GM18507 (cell line): ENCODE measurements at regions not wholly inside any gene's neighbourhood (a gene's known extent, or its start where the extent isn't known, plus 50 kb on each side); places are given as distances from the start of the nearest gene placed in this dataset.

Experiments
- DNase-seq: peaks from one replicate; pipeline ENCODE4 v3.0.0; 2011; ENCODE audit warnings: low read depth; ENCODE audit not compliant: insufficient read length; ENCODE audit errors: extremely low spot score
- FAIRE-seq: peaks from 2 replicates; lab custom pipeline; 2011; peaks lifted over from hg19 to GRCh38; lab: Jason Lieb, UNC

DNA sequence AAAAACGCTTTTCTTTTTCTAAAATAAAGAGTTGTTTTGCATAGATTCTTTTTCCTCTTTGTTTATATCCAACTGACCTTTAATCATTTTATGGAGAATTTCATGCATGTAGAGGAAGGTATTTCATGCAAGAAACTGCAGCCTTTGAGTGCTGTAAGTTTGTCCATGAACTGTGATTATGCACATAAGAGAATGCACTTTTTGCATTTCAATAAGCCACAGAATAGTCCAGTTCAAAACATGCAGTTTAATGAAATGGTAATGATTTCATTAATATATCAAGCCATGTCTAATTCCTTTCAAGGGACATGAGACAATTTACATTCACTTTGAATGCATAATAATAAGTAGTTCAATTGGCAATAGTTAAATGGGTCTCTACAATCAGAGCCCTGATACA lies 386.3 kb downstream of the LRATD1 start:
- FAIRE-seq (no peak), DNase-seq (no peak)

DNA sequence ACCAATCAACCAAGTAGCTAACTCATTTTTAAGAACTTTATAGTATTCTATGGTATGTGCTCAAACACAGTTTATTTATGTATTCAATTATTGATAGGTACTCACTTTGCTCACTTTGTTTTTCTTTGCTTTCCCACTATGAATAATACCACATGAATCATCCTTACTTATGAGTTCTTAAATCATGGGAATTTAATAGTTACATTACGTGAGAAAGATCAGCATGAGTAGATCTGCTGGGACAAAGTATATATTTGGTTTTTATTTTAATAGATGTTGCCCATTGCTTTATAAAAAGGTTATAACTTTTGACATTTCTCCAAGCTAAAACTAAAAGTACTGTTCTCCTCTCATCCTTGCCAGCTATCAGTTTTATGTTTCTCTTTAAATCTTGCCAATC lies 390.7 kb downstream of the LRATD1 start:
- no peak for FAIRE-seq
- no peak for DNase-seq

DNA sequence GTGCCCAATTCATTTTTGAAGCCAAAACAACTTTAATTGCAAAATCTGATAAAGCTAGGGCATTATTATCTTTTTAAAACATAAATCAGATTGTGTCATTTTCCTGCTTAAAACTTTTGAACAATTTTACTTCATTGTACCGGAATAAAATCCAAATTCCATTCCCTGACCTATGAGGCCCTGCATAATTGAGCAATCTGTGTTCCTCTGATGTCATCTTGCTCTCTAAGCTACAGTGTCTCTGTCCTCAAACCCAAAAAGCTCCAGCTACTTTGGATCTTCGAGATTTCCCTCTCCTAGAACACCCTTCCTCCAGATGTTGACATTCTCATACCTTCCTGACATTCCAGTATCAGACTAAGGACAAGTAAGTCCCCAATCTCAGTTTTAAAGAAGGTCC lies 395.9 kb downstream of the LRATD1 start:
- DNase-seq (no peak), FAIRE-seq (no peak)

DNA sequence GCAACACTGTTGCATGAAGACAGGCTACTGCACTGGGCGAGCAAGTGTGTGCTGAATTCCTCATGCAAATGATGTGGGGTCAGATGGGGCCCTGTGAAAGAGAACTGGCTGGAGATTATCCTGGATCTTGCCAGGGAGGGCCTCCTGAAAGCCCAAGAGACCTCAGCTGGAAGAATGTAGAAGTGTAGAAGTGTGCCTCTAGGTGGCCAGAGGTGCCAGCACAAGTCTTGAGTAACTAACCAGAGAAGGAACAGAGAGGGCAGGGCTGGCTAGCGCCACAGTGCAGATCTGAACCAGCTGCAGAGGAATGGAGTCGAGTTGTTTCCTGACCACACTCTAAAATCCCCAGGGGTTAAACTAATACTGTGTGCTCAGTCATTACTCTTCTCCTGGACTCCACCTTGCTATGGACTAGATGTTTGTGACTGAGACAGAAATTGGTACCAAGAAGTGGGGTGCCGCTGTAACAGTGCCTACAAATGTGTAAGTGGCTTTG lies 399.3 kb downstream of the LRATD1 start:
- FAIRE-seq (peak; percentile 74), DNase-seq (peak; percentile 2)

DNA sequence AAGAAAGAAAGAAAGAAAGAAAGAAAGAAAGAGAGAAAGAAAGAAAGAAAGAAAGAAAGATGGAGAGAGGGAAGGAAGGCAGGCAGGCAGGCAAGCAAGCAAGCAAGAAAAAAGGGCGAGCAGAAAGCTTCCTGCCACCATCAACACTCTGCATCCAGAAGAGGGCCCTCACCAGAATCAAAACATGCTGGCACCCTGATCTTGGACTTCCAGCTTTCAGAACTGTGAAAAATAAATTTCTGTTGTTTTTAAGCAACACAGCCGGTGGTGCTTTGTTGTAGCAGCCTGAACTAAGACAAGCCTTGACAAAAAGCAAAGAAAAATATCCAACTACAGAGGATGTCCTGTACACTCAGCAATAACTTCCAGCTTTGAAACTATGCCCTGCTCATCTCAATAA lies 401.7 kb downstream of the LRATD1 start:
- FAIRE-seq: no peak
- DNase-seq: no peak

DNA sequence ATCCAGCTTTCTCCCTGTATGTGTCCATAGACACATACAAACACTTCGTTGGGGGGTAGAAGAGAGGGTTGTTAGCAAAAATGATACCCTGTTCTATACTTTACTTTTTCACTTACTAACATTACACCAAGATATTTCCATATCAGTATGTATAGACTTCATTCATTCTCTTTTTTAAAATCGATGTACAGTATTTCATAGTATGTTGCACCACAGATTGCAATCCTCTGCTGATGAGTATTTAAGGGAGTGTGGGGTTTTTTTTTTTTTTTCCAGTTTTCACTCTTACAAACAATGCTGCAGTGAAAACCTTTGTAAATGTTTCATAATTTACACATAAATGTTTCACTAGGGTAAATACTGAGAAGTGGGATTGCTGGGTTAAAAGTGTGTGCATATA lies 402.3 kb downstream of the LRATD1 start:
- FAIRE-seq: no peak
- no peak for DNase-seq

DNA sequence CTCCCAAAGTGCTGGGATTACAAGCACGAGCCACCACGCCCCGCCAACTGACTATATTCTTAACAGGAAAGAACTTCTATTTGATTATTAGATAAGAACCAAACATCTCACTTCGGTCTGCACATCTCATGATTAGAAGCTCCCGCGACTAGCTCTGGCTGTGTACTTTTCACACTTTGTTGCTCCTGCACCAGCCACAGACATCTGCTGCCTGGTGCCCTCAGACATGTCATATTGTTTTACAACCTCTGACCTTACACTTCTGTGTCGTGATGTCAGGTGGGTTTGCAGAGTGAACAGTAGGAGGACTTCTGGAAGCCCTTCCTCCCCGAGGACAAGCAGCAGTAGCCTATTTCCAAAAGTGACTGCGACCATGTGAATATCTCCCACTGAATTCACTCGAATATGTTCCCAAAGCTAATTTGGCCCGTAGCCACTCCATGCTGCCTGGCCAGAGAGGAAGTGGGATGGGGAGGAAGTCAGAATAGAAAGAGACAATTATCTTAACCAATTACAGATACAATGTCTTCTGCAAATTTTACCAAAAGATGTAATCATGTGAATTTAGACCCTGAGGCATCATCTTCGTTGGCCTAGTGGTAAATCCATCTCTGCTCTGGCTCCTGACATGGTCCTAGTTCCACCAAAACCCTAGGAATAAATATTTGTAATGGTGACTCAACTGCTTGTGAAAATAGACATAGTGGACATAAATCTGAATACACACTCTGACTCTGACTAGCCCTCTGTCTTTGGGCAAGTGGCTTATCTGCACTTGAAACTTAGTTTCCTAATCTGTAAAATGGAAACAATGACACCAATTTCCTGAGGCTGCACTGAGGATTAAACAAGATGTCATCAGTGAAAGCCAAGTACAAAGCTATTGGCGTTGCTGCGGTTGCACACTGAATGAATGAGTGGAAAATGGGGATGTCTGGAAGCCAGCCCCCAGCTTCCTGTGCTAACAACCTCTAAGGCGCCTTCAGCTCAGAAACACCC lies 406.1 kb downstream of the LRATD1 start:
- FAIRE-seq (no peak), DNase-seq (no peak)

DNA sequence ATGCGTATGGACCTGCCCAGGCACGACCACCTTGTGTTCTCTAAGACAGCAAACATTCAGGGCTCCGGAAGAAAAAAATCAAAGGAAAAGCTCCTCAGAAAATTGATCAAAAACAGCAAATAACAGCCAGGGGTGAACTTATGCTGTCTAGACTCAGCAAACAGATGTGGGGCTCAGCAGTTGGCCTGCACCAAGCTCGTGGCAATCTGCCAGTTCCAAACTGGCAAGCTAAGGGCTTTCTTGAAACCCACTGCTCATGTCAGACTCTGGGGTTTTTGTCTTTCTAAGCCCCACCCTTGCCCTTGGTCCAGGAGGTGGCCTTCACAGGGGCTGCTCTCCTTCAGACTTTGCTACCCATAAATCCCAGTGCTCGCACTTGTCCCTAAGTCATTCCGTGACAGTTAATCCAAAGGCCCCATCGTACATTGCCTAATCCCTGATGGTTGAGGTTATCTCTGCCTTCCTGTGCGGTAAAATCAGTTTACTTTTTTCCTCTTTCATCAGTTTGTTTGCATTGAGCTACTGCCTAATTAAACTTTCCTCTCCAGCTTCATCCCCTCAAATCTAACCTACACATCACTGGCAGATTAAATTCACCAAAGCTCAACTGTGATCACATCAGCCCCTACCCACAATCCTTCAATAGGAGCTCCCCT lies 408.0 kb downstream of the LRATD1 start:
- FAIRE-seq (no peak), DNase-seq (no peak)

DNA sequence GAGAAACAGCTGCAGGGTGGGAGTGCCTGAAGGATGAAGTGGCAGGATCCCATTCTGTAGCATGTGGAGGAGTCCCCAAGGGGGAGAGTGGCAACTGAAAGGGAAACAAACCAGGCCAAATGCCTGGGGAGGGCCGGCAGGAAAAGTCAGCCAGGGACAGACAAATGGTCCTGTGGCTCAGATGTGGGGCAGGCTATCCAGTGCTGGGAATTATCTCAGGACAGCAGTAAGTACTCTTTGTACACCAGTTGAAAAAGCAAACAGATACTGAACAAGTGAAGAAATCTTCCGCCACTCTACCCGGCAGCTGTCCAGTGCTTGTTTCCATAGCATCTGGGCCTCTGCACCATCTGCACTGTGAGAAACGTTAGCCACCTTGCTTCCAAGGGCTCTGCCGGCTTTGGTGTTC lies 408.9 kb downstream of the LRATD1 start:
- no peak for FAIRE-seq
- no peak for DNase-seq

DNA sequence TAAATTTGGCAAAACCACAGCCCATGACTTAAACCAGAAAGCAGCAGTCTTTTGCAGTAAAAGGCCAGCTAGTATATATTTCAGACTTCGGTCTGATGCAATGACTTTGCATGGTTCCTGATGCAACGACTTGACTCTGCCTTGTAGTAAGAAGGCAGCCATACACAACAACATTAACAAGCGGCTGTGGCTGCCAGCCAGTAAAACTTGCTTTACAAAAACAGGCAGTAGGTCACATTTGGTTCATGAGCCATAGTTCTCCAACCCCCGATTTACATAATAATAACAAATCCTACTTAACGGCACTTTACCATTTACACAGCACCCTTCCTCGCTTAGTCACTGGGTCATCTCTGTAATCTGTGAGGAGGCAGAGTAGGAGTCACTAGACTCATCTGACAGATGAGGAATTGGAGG lies 410.3 kb downstream of the LRATD1 start:
- DNase-seq (no peak), FAIRE-seq (no peak)

DNA sequence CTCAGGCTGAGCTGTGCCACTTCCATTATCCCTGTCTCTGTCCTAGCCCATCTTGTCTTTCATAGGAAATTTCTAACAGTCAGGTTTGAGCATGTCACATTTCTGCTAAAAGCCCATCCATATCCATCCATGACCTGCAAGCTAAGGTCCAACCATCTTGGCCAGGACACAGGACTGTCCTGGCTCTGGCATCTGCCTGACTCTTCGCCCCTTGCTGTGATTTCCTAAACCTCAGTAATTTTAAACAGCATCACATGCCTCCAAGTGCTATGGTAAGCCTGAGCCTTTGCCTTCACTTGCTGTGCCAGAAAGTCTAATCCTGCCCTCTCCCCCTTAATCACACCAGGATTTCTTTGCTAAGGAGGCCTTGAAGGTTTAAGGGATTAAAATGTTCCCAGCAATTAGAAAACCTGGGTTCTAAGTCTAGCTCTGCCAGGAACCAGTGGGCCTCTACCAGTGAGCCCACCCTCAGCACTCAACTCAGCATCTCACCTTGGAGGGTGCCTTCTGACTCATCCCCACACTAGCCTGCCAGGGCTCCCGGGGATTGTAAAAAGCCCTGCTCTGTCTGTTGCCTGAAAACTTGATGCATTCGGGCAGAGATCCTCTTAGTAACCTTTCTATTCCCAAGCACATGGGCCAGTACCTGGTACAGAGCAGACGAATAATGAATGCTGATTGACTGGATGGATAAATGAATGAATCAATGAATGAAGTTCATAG lies 411.0 kb downstream of the LRATD1 start:
- FAIRE-seq: no peak
- no peak for DNase-seq

DNA sequence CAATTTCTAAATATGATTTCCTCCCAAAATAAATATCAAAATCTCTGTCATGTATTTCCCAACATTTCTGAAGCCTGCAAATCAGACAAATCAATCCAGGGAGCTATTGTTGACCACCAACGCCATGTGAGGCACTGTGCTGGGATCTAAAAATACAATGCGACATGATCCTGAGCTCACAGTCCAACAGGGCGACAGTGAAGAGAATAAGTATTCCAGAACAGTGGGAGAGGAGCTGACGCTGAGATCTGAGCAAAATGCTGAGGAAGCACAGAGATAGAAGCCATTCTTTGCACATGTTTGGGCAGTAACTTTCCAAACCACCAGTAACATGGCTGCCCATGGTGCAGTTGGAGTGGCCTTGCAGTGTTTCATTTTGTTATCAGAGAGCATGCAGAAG lies 412.5 kb downstream of the LRATD1 start:
- FAIRE-seq (no peak), DNase-seq (no peak)

DNA sequence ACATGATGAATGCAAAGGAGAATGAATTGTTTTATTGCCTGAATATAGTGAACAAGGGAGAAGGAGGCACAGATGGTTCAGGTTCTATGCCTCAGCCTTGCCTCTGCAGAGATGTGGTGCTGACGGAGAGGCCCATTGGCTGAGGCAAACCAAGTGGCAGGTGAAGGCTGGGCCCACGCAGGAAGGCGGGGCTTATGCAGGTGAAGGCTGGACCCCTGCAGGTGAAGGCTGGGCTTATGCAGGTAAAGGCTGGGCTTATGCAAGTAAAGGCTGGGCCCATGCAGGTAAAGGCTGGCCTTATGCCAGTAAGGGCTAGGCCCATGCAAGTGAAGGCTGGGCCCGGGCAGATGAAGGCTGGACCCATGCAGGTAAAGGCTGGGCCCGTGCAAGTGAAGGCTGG lies 414.7 kb downstream of the LRATD1 start:
- no peak for FAIRE-seq
- no peak for DNase-seq

DNA sequence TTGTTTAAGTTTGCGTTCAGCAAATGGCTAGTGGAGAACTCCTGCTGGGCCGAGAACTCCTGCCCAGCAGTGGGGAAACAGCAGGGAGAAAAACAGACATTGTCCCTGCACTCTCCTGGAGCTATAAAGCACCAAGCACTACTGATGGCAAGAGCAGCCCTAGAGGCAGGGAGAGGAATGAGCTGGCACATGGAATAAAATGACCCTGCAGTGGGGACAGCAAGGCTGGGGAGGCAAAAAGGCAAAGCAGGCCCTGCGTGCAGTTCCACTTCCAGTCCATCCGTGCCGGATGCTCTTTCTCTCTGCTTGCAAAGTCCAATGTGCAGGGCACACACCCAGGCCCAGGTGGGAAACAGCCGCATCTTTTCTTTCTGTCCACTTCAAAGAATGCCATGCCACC lies 415.5 kb downstream of the LRATD1 start:
- DNase-seq (no peak), FAIRE-seq (no peak)

DNA sequence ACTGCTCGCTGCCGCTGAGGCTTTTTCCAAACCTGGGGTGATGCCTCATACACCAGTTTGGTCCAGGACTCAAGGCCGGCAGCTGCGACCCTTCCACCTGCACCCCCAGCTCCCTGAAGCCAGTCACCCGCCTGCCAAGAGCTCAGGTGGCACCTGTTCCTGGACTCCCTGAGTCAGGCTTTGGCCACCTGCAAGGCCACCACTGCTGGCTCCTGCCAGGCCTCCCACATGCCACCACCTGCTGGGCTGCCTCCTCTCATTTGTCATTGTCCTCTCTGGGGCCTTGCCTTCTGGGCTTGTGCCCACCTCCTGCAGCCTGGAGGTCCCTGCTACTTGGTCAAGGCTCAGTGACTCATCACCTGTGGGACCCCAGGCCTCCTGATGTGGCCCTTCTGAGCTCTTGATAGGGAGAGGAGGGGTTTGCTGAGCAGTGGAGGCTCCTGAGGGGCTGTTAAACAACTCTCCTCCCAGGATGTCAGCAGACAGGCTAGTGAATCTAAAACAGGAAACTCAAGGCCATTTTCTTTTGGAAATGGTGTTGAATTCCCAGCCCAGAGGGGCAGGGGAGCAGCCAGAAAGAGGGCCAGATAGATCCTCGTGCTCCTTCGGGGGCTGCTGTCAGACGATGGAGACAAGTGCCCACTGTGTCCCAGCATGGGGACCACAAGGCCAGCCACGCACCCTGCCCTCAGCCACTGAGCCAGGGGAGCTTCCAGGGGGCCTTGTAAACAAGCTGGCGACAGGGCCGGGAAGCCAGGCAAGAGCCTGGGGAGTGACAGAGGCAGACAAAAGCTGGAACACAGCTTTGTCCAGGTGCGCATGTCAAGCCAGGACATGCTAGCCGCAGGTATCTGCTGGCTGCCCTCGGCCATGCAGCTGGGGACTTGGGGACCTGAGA lies 416.8 kb downstream of the LRATD1 start:
- DNase-seq (no peak), FAIRE-seq (no peak)

DNA sequence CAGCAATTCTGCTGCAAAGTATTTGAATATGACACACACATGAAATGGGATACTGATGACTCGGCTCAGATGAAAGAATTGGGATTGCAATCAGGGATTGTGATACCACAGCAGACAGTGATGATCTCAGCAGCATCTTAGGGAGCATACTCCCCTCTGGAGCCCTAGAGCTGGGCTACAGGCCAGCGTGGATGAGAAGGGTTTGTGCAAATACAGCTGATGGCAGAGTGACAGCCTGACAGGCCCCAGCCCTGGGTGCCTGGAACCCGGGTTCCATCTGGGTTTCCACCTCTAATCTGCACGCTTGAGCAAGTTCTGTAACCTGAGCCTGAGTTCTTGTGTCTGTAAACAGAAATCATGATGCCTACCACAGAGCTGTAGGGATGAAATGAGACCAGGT lies 418.0 kb downstream of the LRATD1 start:
- DNase-seq: no peak

DNA sequence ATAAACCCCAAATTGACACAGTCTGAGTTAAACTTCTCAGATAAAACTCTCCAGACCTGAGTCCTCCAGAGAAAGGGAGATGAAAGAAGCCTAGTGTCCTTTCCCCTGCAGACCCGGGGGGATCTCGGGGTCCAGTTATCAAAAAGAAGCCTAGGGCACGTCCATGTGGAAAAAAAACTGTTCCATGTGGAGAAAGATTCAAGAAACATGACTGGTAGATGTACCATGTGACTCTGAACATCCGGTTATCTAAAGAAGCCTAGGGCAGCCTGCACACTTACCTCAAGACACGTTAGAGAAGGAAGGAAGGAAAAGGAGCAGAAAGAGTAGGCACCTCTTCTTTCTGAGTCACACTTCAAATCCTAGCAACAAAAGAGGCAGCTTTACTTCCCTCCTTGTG lies 421.0 kb downstream of the LRATD1 start:
- FAIRE-seq: no peak
- DNase-seq: no peak

More for the DNA sequence above, 418.0 kb downstream of the LRATD1 start:
- no peak for FAIRE-seq

DNA sequence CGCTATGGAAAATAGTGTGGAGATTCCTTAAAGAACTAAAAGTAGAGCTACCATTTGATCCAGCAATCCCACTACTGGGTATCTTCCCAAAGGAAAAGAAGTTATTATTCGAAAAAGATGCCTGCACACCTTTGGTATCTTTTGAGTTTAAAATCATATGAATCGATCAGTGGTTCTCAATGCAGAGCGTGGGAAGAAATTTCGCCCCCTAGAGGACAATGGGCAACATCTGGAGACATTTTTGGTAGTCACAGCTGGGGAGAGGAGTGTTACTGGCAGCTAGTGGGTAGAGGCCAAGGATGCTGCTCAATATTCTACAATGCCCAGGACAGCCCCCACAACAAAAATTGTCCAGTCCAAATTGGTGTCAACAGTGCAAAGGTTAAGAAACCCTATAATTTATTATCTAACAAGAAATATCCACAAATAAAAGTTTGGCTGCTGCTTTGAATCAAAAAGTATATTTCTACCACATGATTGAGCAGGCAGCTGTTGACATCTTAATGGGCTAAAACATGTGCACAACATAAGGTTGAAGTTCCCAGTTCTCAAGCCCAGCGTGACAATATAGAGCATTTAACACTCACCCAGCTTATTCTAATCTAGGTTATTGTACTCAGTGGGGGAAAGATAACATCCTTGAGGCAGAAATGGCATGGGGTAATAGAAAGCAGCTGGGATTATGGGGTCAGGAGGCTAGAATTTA lies 425.7 kb downstream of the LRATD1 start:
- DNase-seq: no peak
- FAIRE-seq: peak; percentile 26
